HFFc6 (cell line): ENCODE measurements at regions not wholly inside any gene's neighbourhood (a gene's known extent, or its start where the extent isn't known, plus 50 kb on each side); places are given as distances from the start of the nearest gene placed in this dataset.

Experiments
- DNase-seq: peaks from one replicate; pipeline ENCODE4 v3.0.0-alpha.2; 2018
- H3K27ac Mint-ChIP-seq: 2 replicates; pipeline ENCODE4 v1.8.0; 2020; ENCODE audit warnings: mild to moderate bottlenecking, mixed read lengths
- H3K27me3 Mint-ChIP-seq: 2 replicates; pipeline ENCODE4 v1.8.0; 2021; ENCODE audit warnings: mild to moderate bottlenecking, moderate library complexity, mixed read lengths; ENCODE audit not compliant: insufficient read depth
- H3K36me3 Mint-ChIP-seq: 2 replicates; pipeline ENCODE4 v1.8.0; 2021; ENCODE audit warnings: low read depth, mixed read lengths
- H3K4me1 Mint-ChIP-seq: 2 replicates; pipeline ENCODE4 v1.8.0; 2020; ENCODE audit warnings: low read depth, mixed read lengths
- H3K4me3 Mint-ChIP-seq: 2 replicates; pipeline ENCODE4 v1.8.0; 2020; ENCODE audit warnings: mild to moderate bottlenecking, moderate library complexity, mixed read lengths
- H3K9me3 Mint-ChIP-seq: 2 replicates; pipeline ENCODE4 v1.8.0; 2020; ENCODE audit warnings: mild to moderate bottlenecking, mixed read lengths
- CTCF ChIP-seq: fragments of 200-600 bp; sonication (generic); IDR thresholded peaks from 2 replicates; pipeline ENCODE4 v1.5.0; 2021; ENCODE audit warnings: antibody characterized with exemption, mild to moderate bottlenecking

GRCh38 chr1:43058056-43058455 lies 99.4 kb upstream of the SLC2A1 start:
- peaks cover 42% of the 10 kb centered on the region for H3K4me1 Mint-ChIP-seq
- H3K27me3 Mint-ChIP-seq: peaks cover 3% of the 10 kb centered on the region; the same call in 1 of the 2 replicates
- H3K27ac Mint-ChIP-seq: no peak overlapping the region
- H3K36me3 Mint-ChIP-seq: no peaks in the 10 kb centered on the region
- no peak overlapping the region for H3K4me3 Mint-ChIP-seq
- TF ChIP-seq CTCF: no peak
- no peaks in the 10 kb centered on the region for H3K9me3 Mint-ChIP-seq
- DNase-seq: no peak

DNA sequence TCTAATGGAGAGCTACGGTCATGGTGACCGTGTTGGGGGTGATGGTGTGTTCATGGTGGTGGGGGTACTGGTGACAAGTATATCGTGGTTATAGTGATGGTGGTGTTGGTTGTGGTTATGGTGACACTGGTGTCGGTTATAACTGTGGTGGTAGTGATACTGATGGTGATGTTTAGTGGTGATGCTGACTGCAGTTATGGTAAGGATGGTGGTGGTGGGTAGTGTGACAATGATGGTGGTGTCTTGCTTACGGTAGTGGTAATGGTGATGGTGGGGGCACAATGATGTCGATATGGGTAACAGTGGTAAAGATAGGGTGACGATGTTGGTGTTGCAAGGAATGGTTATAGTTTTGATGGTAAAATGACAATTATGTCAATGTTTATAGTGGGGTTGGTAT lies 98.9 kb upstream of the SLC2A1 start:
- H3K4me1 Mint-ChIP-seq: peaks cover 42% of the 10 kb centered on the region
- no peak overlapping the region for H3K4me3 Mint-ChIP-seq
- no peaks in the 10 kb centered on the region for H3K36me3 Mint-ChIP-seq
- H3K27me3 Mint-ChIP-seq: peaks cover 3% of the 10 kb centered on the region; the same call in 1 of the 2 replicates
- DNase-seq: no peak
- H3K9me3 Mint-ChIP-seq: no peaks in the 10 kb centered on the region
- TF ChIP-seq CTCF: no peak
- peak overlapping the region; percentile 0 for H3K27ac Mint-ChIP-seq

DNA sequence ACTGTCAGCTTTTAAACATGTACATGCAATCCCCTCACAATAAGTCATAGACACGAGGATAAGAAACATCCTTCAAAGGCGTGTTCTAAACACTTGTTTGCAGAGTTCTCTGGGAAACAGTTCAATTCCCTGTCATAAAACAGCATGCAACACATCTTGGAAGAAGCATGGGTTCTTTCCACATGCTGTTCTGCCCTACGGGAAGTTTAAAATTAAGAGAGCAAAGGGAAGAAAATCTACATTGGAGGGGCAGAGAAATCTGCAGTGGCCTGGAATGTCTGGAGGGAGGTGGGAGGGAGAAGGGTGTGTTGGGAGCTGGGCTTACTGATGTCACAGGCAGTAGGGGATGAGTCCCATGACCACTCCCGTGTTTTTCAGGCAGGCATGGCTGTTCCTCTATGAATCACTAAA lies 98.3 kb upstream of the SLC2A1 start:
- peak; percentile 28 for DNase-seq
- H3K27me3 Mint-ChIP-seq: peaks cover 3% of the 10 kb centered on the region; the same call in 1 of the 2 replicates
- H3K4me1 Mint-ChIP-seq: peaks cover 42% of the 10 kb centered on the region
- no peaks in the 10 kb centered on the region for H3K36me3 Mint-ChIP-seq
- peak overlapping the region; percentile 0; the same call in 1 of the 2 replicates for H3K27ac Mint-ChIP-seq
- no peak for TF ChIP-seq CTCF
- H3K4me3 Mint-ChIP-seq: no peak overlapping the region
- H3K9me3 Mint-ChIP-seq: no peaks in the 10 kb centered on the region

DNA sequence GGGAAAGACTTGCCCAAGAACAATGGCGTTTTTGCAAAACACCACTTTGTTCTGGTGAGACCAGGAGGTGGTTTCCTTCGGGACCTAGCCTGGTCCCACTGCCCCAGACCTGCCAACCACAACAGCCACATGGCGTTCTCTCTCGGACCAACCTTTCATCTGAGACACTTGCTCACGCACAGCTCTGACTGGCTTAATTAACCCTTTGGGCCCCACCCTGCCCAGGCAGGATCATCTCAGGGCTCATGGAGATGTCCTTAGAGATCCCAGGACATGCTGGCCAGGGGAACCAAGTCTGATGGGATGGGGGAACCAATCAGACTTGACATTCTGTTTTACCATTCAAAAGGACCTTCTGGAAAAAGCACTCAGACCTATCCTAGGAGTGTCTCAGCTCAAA lies 97.8 kb upstream of the SLC2A1 start:
- H3K27me3 Mint-ChIP-seq: peaks cover 3% of the 10 kb centered on the region; the same call in 1 of the 2 replicates
- H3K4me1 Mint-ChIP-seq: peaks cover 42% of the 10 kb centered on the region
- H3K27ac Mint-ChIP-seq: no peak overlapping the region
- H3K9me3 Mint-ChIP-seq: no peaks in the 10 kb centered on the region
- H3K36me3 Mint-ChIP-seq: no peaks in the 10 kb centered on the region
- DNase-seq: no peak
- TF ChIP-seq CTCF: no peak
- no peak overlapping the region for H3K4me3 Mint-ChIP-seq

GRCh38 chr1:43054961-43055360 lies 96.3 kb upstream of the SLC2A1 start:
- no peak for TF ChIP-seq CTCF
- Mint-ChIP-seq H3K36me3 (no peaks in the 10 kb centered on the region), H3K27me3 (peaks cover 6% of the 10 kb centered on the region; the same call in 1 of the 2 replicates), H3K9me3 (no peaks in the 10 kb centered on the region), H3K4me1 (peaks cover 36% of the 10 kb centered on the region), H3K27ac (no peak overlapping the region), H3K4me3 (no peak overlapping the region)
- no peak for DNase-seq
